ENCODE measurements at regions not wholly inside any gene's neighbourhood (a gene's known extent, or its start where the extent isn't known, plus 50 kb on each side); places are given as distances from the start of the nearest gene placed in this dataset.
A peak's percentile ranks its signal among the peaks of the same experiment; 100 is the strongest.
"Not testable (repeated sequence)": the region's sequence is repeated elsewhere in the genome, so short reads cannot be mapped to it uniquely, and the experiment has no call there.

- in situ Hi-C loops (cut with MboI; ENCODE audit: low sequenced_read_pairs) = no loop called here
- H3K4me1 ChIP-seq = peaks cover 7% of the 10 kb centered on the region; the same call in 1 of the 2 replicates
- H3K9me3 ChIP-seq = peaks cover 4% of the 10 kb centered on the region; the same call in 1 of the 2 replicates
- no peaks in the 10 kb centered on the region for H3K36me3 ChIP-seq (replicated peaks)
- H3K4me3 ChIP-seq = no peak overlapping the region
- H3K27me3 ChIP-seq (ENCODE audit: low read depth) = no peaks in the 10 kb centered on the region
- DNase-seq (ENCODE audit: low spot score in 2 of 2) = no peak
These were observed 262.2 kb downstream of the PARM1 start for GRCh38 chr4:75195111-75195510.

GRCh38 chr4:75194180-75194579 is 261.3 kb downstream of the PARM1 start:
- Histone ChIP-seq H3K4me3 (no peak overlapping the region), H3K9me3 (peaks cover 4% of the 10 kb centered on the region; the same call in 1 of the 2 replicates), H3K27me3 (ENCODE audit: low read depth) (no peaks in the 10 kb centered on the region), H3K4me1 (peaks cover 7% of the 10 kb centered on the region; the same call in 1 of the 2 replicates), H3K36me3 (replicated peaks) (no peaks in the 10 kb centered on the region)
- in situ Hi-C loops (cut with MboI; ENCODE audit: low sequenced_read_pairs) = no loop called here
- no peak for DNase-seq (ENCODE audit: low spot score in 2 of 2)

GRCh38 chr4:75192182-75192581 is 259.3 kb downstream of the PARM1 start:
- DNase-seq (ENCODE audit: low spot score in 2 of 2); H3K36me3 ChIP-seq (replicated peaks); in situ Hi-C loops (cut with MboI; ENCODE audit: low sequenced_read_pairs); H3K4me3 ChIP-seq; H3K4me1 ChIP-seq; H3K9me3 ChIP-seq; H3K27me3 ChIP-seq (ENCODE audit: low read depth): not testable (repeated sequence)

- DNase-seq (ENCODE audit: low spot score in 2 of 2) = no peak
- no peaks in the 10 kb centered on the region for H3K4me1 ChIP-seq
- H3K36me3 ChIP-seq (replicated peaks) = no peaks in the 10 kb centered on the region
- no peak overlapping the region for H3K4me3 ChIP-seq
- in situ Hi-C loops (cut with MboI; ENCODE audit: low sequenced_read_pairs) = no loop called here
- no peaks in the 10 kb centered on the region for H3K9me3 ChIP-seq
- no peaks in the 10 kb centered on the region for H3K27me3 ChIP-seq (ENCODE audit: low read depth)
These were observed 256.9 kb downstream of the PARM1 start for GRCh38 chr4:75189711-75190335.

- DNase-seq (ENCODE audit: low spot score in 2 of 2) = peak in 1 of 2 experiments; percentile 72
- Histone ChIP-seq H3K4me3 (no peak overlapping the region), H3K4me1 (peaks cover 5% of the 10 kb centered on the region), H3K9me3 (0 out of 2 replicates have a peak, but pooled peaks cover 4% of the 10 kb centered on the region), H3K36me3 (replicated peaks) (no peaks in the 10 kb centered on the region), H3K27me3 (ENCODE audit: low read depth) (no peaks in the 10 kb centered on the region)
- in situ Hi-C loops (cut with MboI; ENCODE audit: low sequenced_read_pairs) = no loop called here
These were observed 248.2 kb downstream of the PARM1 start for GRCh38 chr4:75180790-75181776.

GRCh38 chr4:75180217-75180616 is 247.3 kb downstream of the PARM1 start:
- no peaks in the 10 kb centered on the region for H3K27me3 ChIP-seq (ENCODE audit: low read depth)
- H3K9me3 ChIP-seq = 0 out of 2 replicates have a peak, but pooled peaks cover 4% of the 10 kb centered on the region
- DNase-seq (ENCODE audit: low spot score in 2 of 2) = no peak
- in situ Hi-C loops (cut with MboI; ENCODE audit: low sequenced_read_pairs) = no loop called here
- H3K4me3 ChIP-seq = no peak overlapping the region
- H3K36me3 ChIP-seq (replicated peaks) = no peaks in the 10 kb centered on the region
- peaks cover 5% of the 10 kb centered on the region for H3K4me1 ChIP-seq

- peaks cover 5% of the 10 kb centered on the region for H3K4me1 ChIP-seq
- 0 out of 2 replicates have a peak, but pooled peaks cover 4% of the 10 kb centered on the region for H3K9me3 ChIP-seq
- no peak overlapping the region for H3K4me3 ChIP-seq
- in situ Hi-C loops (cut with MboI; ENCODE audit: low sequenced_read_pairs) = no loop called here
- no peaks in the 10 kb centered on the region for H3K27me3 ChIP-seq (ENCODE audit: low read depth)
- no peaks in the 10 kb centered on the region for H3K36me3 ChIP-seq (replicated peaks)
- DNase-seq (ENCODE audit: low spot score in 2 of 2) = no peak
These were observed 246.6 kb downstream of the PARM1 start for GRCh38 chr4:75179510-75179909.

GRCh38 chr4:75172551-75172950 is 239.6 kb downstream of the PARM1 start:
- DNase-seq (ENCODE audit: low spot score in 2 of 2) = no peak
- Histone ChIP-seq H3K4me1 (peaks cover 22% of the 10 kb centered on the region), H3K9me3 (no peaks in the 10 kb centered on the region), H3K4me3 (no peak overlapping the region), H3K36me3 (replicated peaks) (no peaks in the 10 kb centered on the region), H3K27me3 (ENCODE audit: low read depth) (no peaks in the 10 kb centered on the region)
- in situ Hi-C loops (cut with MboI; ENCODE audit: low sequenced_read_pairs) = no loop called here

GRCh38 chr4:75169427-75169826 is 236.5 kb downstream of the PARM1 start:
- Histone ChIP-seq H3K27me3 (ENCODE audit: low read depth) (no peaks in the 10 kb centered on the region), H3K4me1 (peaks cover 35% of the 10 kb centered on the region), H3K9me3 (no peaks in the 10 kb centered on the region; the same call in 1 of the 2 replicates), H3K4me3 (no peak overlapping the region), H3K36me3 (replicated peaks) (no peaks in the 10 kb centered on the region)
- in situ Hi-C loops (cut with MboI; ENCODE audit: low sequenced_read_pairs) = no loop called here
- peak; percentile 41 to 87 for DNase-seq (ENCODE audit: low spot score in 2 of 2)

- Histone ChIP-seq H3K4me1 (peaks cover 35% of the 10 kb centered on the region), H3K9me3 (no peaks in the 10 kb centered on the region; the same call in 1 of the 2 replicates), H3K36me3 (replicated peaks) (no peaks in the 10 kb centered on the region), H3K27me3 (ENCODE audit: low read depth) (no peaks in the 10 kb centered on the region), H3K4me3 (no peak overlapping the region)
- no peak for DNase-seq (ENCODE audit: low spot score in 2 of 2)
- in situ Hi-C loops (cut with MboI; ENCODE audit: low sequenced_read_pairs) = no loop called here
These were observed 236.1 kb downstream of the PARM1 start for GRCh38 chr4:75169020-75169419.

GRCh38 chr4:75168548-75168947 is 235.6 kb downstream of the PARM1 start:
- Histone ChIP-seq H3K4me3 (no peak overlapping the region), H3K36me3 (replicated peaks) (no peaks in the 10 kb centered on the region), H3K27me3 (ENCODE audit: low read depth) (no peaks in the 10 kb centered on the region), H3K9me3 (no peaks in the 10 kb centered on the region; the same call in 1 of the 2 replicates), H3K4me1 (peaks cover 35% of the 10 kb centered on the region)
- in situ Hi-C loops (cut with MboI; ENCODE audit: low sequenced_read_pairs) = no loop called here
- DNase-seq (ENCODE audit: low spot score in 2 of 2) = no peak

GRCh38 chr4:75165100-75165499 is 232.2 kb downstream of the PARM1 start:
- in situ Hi-C loops (cut with MboI; ENCODE audit: low sequenced_read_pairs); H3K27me3 ChIP-seq (ENCODE audit: low read depth); H3K4me3 ChIP-seq; H3K36me3 ChIP-seq (replicated peaks); H3K9me3 ChIP-seq; DNase-seq (ENCODE audit: low spot score in 2 of 2): not testable (repeated sequence)
- peaks cover 35% of the 10 kb centered on the region for H3K4me1 ChIP-seq

GRCh38 chr4:75158451-75158850 is 225.5 kb downstream of the PARM1 start:
- Histone ChIP-seq H3K9me3 (0 out of 2 replicates have a peak, but pooled peaks cover 3% of the 10 kb centered on the region), H3K4me1 (no peaks in the 10 kb centered on the region), H3K27me3 (ENCODE audit: low read depth) (no peaks in the 10 kb centered on the region), H3K4me3 (no peak overlapping the region), H3K36me3 (replicated peaks) (no peaks in the 10 kb centered on the region)
- in situ Hi-C loops (cut with MboI; ENCODE audit: low sequenced_read_pairs) = no loop called here
- no peak for DNase-seq (ENCODE audit: low spot score in 2 of 2)

GRCh38 chr4:75154994-75155393 is 222.1 kb downstream of the PARM1 start:
- H3K4me1 ChIP-seq = no peaks in the 10 kb centered on the region
- H3K9me3 ChIP-seq = 0 out of 2 replicates have a peak, but pooled peaks cover 3% of the 10 kb centered on the region
- no peak for DNase-seq (ENCODE audit: low spot score in 2 of 2)
- H3K27me3 ChIP-seq (ENCODE audit: low read depth) = no peaks in the 10 kb centered on the region
- in situ Hi-C loops (cut with MboI; ENCODE audit: low sequenced_read_pairs) = no loop called here
- no peak overlapping the region for H3K4me3 ChIP-seq
- no peaks in the 10 kb centered on the region for H3K36me3 ChIP-seq (replicated peaks)

Data from HAP-1 (cell line).